Keratinocyte (primary cell): ENCODE measurements at regions not wholly inside any gene's neighbourhood (a gene's known extent, or its start where the extent isn't known, plus 50 kb on each side); places are given as distances from the start of the nearest gene placed in this dataset.

Experiments used
- CTCF ChIP-seq, 3 experiments: IDR thresholded peaks in 1 of 3; conservative IDR thresholded peaks in 1 of 3; optimal IDR thresholded peaks in 1 of 3; 2 replicates in 2 of 3; 3 replicates in 1 of 3; pipeline versions ENCODE3 to v1.5.1; 2011; ENCODE audit warnings: low read length in 3 of 3, mild to moderate bottlenecking in 3 of 3, moderate library complexity in 2 of 3, control low read depth in 1 of 3, inconsistent platforms in 1 of 3; ENCODE audit not compliant: insufficient read depth in 2 of 3; ENCODE audit errors: extremely low read depth in 1 of 3
- EZH2 ChIP-seq: IDR thresholded peaks from one replicate; pipeline ENCODE4 v1.6.1; 2012; ENCODE audit warnings: inconsistent platforms, mild to moderate bottlenecking, low read length, moderate library complexity

- TF ChIP-seq CTCF (optimal IDR thresholded peaks at IDR 0.05 in 1 of 3, IDR thresholded peaks at IDR 0.05 in 1 of 3, conservative IDR thresholded peaks at IDR 0.05 in 1 of 3; ENCODE audit: extremely low read depth in 1 of 3, insufficient read depth in 2 of 3, low read length in 3 of 3) (no peak), EZH2 (no peak)
Observed at GRCh38 chr4:57682275-57682674, 572.1 kb upstream of the IGFBP7 start.
